Esophagus muscularis mucosa (tissue), 4 donors: ENCODE measurements at regions not wholly inside any gene's neighbourhood (a gene's known extent, or its start where the extent isn't known, plus 50 kb on each side); places are given as distances from the start of the nearest gene placed in this dataset.

Experiments
- DNase-seq: peaks from one replicate; pipeline ENCODE4 v3.0.0-alpha.2; 2017; ENCODE audit errors: extremely low spot score
- H3K27ac ChIP-seq, 4 donors: fragments of 200-600 bp; sonication (generic); replicated peaks in 1 of 4; 1 replicate in 3 of 4; 2 replicates in 1 of 4; pipeline ENCODE4 v1.5.1; 2016 to 2019; ENCODE audit warnings: mild to moderate bottlenecking in 1 of 4
- H3K27me3 ChIP-seq, 4 donors: fragments of 200-600 bp; sonication (generic); one replicate each; pipeline versions ENCODE4 v1.5.1 to v1.6.0; 2016 to 2019
- H3K36me3 ChIP-seq, 4 donors: fragments of 200-600 bp; sonication (generic); one replicate each; pipeline ENCODE4 v1.5.1; 2016 to 2019
- H3K4me1 ChIP-seq, 4 donors: fragments of 200-600 bp; sonication (generic); one replicate each; pipeline ENCODE4 v1.5.1; 2016 to 2019
- H3K4me3 ChIP-seq, 4 donors: fragments of 200-600 bp; sonication (generic); 1 replicate in 2 of 4; 2 replicates in 2 of 4; pipeline ENCODE4 v1.5.1; 2016 to 2019; ENCODE audit warnings: mild to moderate bottlenecking in 4 of 4, moderate library complexity in 1 of 4
- H3K9me3 ChIP-seq, 4 donors: fragments of 200-600 bp; sonication (generic); 1 replicate in 3 of 4; 2 replicates in 1 of 4; pipeline ENCODE4 v1.5.1; 2016 to 2019
- EP300 ChIP-seq: sonication (generic); formaldehyde crosslinking; IDR thresholded peaks from one replicate; pipeline ENCODE4 v1.6.1; 2017; ENCODE audit warnings: antibody characterized with exemption
- POLR2A ChIP-seq: fragments of 450-650 bp; IDR thresholded peaks from one replicate; pipeline ENCODE4 v1.6.1; 2017; ENCODE audit warnings: antibody characterized with exemption, moderate library complexity, mild to moderate bottlenecking, low read depth
- POLR2AphosphoS5 ChIP-seq, 2 donors: sonication (generic); formaldehyde crosslinking; IDR thresholded peaks; one replicate each; pipeline ENCODE4 v1.6.1; 2017; ENCODE audit warnings: antibody characterized with exemption in 2 of 2
- WGBS: methylation state at CpG from one replicate; pipeline ENCODE4 v1.1.5; 2018; 5-methylcytosine and 5-hydroxymethylcytosine counted together
- intact Hi-C: fragments of 100-400 bp; cut with DNase I; formaldehyde crosslinking; loops from one replicate; pipeline ENCODE4 v1.15.1; 2023
- TF ChIP-seq, protein P1 (sequence below), 3 experiments: fragments of 200-600 bp in 2 of 3; fragments of 450-650 bp in 1 of 3; sonication (generic) in 2 of 3; IDR thresholded peaks; one replicate each; pipeline ENCODE4 v1.5.1; 2017 to 2019; ENCODE audit warnings: antibody characterized with exemption in 3 of 3, mild to moderate bottlenecking in 2 of 3, moderate library complexity in 1 of 3

- H3K27me3 ChIP-seq, result no peaks in the 10 kb centered on the region
- 76% methylated on average over 1 of the region's 1 CpG for WGBS
Observed at GRCh38 chr4:169907705-169908104, 118.5 kb downstream of the MFAP3L start.

GRCh38 chr4:169906821-169907220 lies 119.4 kb downstream of the MFAP3L start:
- H3K27ac ChIP-seq, result no peak overlapping the region
- no peaks in the 10 kb centered on the region for H3K9me3 ChIP-seq
- DNase-seq, result no peak
- WGBS, result 73% methylated on average over 1 of the region's 1 CpG
- no peak overlapping the region for H3K4me3 ChIP-seq
- H3K4me1 ChIP-seq, result no peaks in the 10 kb centered on the region
- H3K27me3 ChIP-seq, result no peaks in the 10 kb centered on the region
- TF ChIP-seq, protein P1, sequence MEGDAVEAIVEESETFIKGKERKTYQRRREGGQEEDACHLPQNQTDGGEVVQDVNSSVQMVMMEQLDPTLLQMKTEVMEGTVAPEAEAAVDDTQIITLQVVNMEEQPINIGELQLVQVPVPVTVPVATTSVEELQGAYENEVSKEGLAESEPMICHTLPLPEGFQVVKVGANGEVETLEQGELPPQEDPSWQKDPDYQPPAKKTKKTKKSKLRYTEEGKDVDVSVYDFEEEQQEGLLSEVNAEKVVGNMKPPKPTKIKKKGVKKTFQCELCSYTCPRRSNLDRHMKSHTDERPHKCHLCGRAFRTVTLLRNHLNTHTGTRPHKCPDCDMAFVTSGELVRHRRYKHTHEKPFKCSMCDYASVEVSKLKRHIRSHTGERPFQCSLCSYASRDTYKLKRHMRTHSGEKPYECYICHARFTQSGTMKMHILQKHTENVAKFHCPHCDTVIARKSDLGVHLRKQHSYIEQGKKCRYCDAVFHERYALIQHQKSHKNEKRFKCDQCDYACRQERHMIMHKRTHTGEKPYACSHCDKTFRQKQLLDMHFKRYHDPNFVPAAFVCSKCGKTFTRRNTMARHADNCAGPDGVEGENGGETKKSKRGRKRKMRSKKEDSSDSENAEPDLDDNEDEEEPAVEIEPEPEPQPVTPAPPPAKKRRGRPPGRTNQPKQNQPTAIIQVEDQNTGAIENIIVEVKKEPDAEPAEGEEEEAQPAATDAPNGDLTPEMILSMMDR (IDR thresholded peaks at IDR 0.05), result no peak
- no peak for TF ChIP-seq EP300
- intact Hi-C loops, result no loop called here
- no peaks in the 10 kb centered on the region for H3K36me3 ChIP-seq

More at GRCh38 chr4:169907705-169908104, 118.5 kb downstream of the MFAP3L start:
- no peak for TF ChIP-seq POLR2A
- TF ChIP-seq, protein P1 (IDR thresholded peaks at IDR 0.05), result no peak
- TF ChIP-seq EP300, result no peak
- TF ChIP-seq POLR2AphosphoS5 (IDR thresholded peaks at IDR 0.05), result no peak
- DNase-seq, result no peak
- Histone ChIP-seq H3K4me1 (no peaks in the 10 kb centered on the region), H3K9me3 (no peaks in the 10 kb centered on the region), H3K27ac (no peak overlapping the region), H3K36me3 (no peaks in the 10 kb centered on the region), H3K4me3 (no peak overlapping the region)
- intact Hi-C loops, result no loop called here

DNA sequence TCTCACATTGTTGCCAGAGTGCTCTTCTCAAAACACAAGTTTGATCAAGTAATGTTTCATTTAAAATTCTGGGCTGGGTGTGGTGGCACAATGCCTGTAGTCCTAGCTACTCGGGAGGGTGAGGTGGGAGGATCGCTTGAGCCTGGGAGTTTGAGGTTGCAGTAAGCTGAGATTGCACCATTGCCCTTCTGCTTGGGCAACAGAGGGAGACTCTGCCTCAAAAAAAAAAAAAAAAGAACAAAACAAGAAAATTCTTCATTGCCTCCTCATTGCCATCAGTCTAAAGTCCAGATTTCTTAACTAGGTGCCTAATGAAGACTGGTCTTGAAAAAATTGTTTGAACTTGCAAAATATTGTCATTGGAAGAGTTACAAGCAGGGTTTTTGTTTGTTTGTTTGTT lies 120.1 kb downstream of the MFAP3L start:
- Histone ChIP-seq H3K4me1 (no peaks in the 10 kb centered on the region), H3K4me3 (no peak overlapping the region), H3K27ac (no peak overlapping the region), H3K9me3 (no peaks in the 10 kb centered on the region), H3K27me3 (no peaks in the 10 kb centered on the region), H3K36me3 (no peaks in the 10 kb centered on the region)
- WGBS, result 84% methylated on average over 2 of the region's 2 CpGs
- TF ChIP-seq EP300, result no peak
- no peak for TF ChIP-seq POLR2A
- TF ChIP-seq, protein P1 (IDR thresholded peaks at IDR 0.05), result no peak
- TF ChIP-seq POLR2AphosphoS5 (IDR thresholded peaks at IDR 0.05), result no peak
- intact Hi-C loops, result no loop called here
- DNase-seq, result no peak

GRCh38 chr4:169902658-169903345 lies 123.4 kb downstream of the MFAP3L start:
- Histone ChIP-seq H3K4me3 (no peak overlapping the region), H3K27ac (no peak overlapping the region), H3K36me3 (no peaks in the 10 kb centered on the region), H3K9me3 (no peaks in the 10 kb centered on the region), H3K4me1 (no peaks in the 10 kb centered on the region), H3K27me3 (no peaks in the 10 kb centered on the region)
- TF ChIP-seq POLR2A, result no peak
- TF ChIP-seq EP300, result no peak
- TF ChIP-seq, protein P1 (IDR thresholded peaks at IDR 0.05), result no peak
- TF ChIP-seq POLR2AphosphoS5 (IDR thresholded peaks at IDR 0.05), result no peak
- 80% methylated on average over 9 of the region's 9 CpGs for WGBS
- DNase-seq, result no peak
- intact Hi-C loops, result no loop called here

DNA sequence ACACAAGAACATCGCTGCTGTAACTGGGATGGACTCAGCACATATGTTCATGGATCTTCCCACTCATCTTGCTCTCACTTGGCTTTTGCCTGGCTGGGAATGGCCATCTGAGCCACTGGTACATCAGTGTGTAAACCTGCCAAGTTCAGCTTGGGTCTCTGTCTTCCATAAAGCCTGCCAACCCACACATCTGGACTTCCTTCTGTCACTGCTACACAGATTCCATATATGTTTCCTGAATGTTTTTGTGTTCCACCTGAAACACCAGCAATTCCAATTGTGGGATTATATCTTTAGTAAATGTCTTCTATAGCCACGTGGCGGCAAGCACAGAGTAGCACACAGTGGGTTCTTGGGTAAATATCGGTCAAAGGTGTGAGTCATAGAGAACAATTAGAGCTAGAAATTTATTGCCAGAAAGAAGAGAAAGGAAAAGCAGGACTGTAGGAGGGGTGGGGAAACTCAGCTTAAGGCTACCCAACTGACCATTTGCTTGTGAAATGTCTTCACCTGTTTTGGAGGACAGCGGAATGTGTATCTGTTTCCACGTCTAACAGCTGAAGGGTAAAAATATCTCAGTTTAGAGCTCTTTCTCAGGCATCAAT lies 125.9 kb downstream of the MFAP3L start:
- DNase-seq, result no peak
- intact Hi-C loops, result no loop called here
- Histone ChIP-seq H3K4me3 (no peak overlapping the region), H3K4me1 (no peaks in the 10 kb centered on the region), H3K36me3 (no peaks in the 10 kb centered on the region), H3K27ac (no peak overlapping the region), H3K9me3 (no peaks in the 10 kb centered on the region), H3K27me3 (no peaks in the 10 kb centered on the region)
- TF ChIP-seq POLR2AphosphoS5 (IDR thresholded peaks at IDR 0.05) (no peak), POLR2A (no peak), EP300 (no peak)
- TF ChIP-seq, protein P1 (IDR thresholded peaks at IDR 0.05), result no peak
- 58% methylated on average over 6 of the region's 6 CpGs for WGBS
